HepG2 (cell line): ENCODE measurements at regions not wholly inside any gene's neighbourhood (a gene's known extent, or its start where the extent isn't known, plus 50 kb on each side); places are given as distances from the start of the nearest gene placed in this dataset.

ENCODE experiments used
- ATAC-seq: fragments of 200-7000 bp; cut with Tn5 transposase; 3 replicates; pipeline ENCODE4 v1.9.1; 2020; ENCODE audit warnings: mild to moderate bottlenecking, moderate library complexity
- BruUV-seq: library from RNA; stranded (reverse); fragments of 400-500 nt; replicated peaks from 2 replicates; lab custom pipeline; 2021; lab: Mats Ljungman, UMichigan
- CTCF ChIA-PET: fragments of 300-600 bp; formaldehyde crosslinking; extraction: SDS; loops from one replicate; lab custom pipeline; 2021; ENCODE audit warnings: low total read pairs, inconsistent platforms, low intra/inter-chr PET ratio; lab: Yijun Ruan, JAX
- POLR2A ChIA-PET: fragments of 350-600 bp; sonication (Branson Sonifier 250); formaldehyde crosslinking; loops from one replicate; lab custom pipeline; 2020; ENCODE audit warnings: antibody characterized with exemption, inconsistent platforms; lab: Yijun Ruan, JAX
- DNase-seq: peaks from one replicate; pipeline ENCODE4 v3.0.0-alpha.2; 2015; ENCODE audit warnings: low spot score
- FAIRE-seq: peaks from 3 replicates; lab custom pipeline; 2011; peaks lifted over from hg19 to GRCh38; lab: Jason Lieb, UNC
- H2AFZ ChIP-seq: one replicate; pipeline ENCODE4 v1.6.1; 2011; ENCODE audit warnings: low read length, inconsistent platforms
- H3K27ac ChIP-seq: fragments of 300-600 bp; 3 replicates; pipeline ENCODE4 v1.8.0; 2011; ENCODE audit warnings: mixed run types, mild to moderate bottlenecking, mixed read lengths, low read length, inconsistent platforms; ENCODE audit not compliant: insufficient read depth; ENCODE audit errors: extremely low read length
- H3K27me3 ChIP-seq, 2 experiments: fragments of 200-600 bp in 1 of 2; 2 replicates in 1 of 2; 3 replicates in 1 of 2; pipeline versions ENCODE4 v1.6.0 to v1.8.0; 2011; ENCODE audit warnings: low read length in 2 of 2, mild to moderate bottlenecking in 2 of 2, moderate library complexity in 2 of 2, inconsistent platforms in 1 of 2; ENCODE audit not compliant: insufficient read depth in 2 of 2, control insufficient read depth in 1 of 2
- H3K36me3 ChIP-seq, 2 experiments: fragments of 200-600 bp in 1 of 2; replicated peaks in 1 of 2; 2 replicates in 1 of 2; 3 replicates in 1 of 2; pipeline versions ENCODE4 v1.5.1 to v1.8.0; 2011; ENCODE audit warnings: low read length in 2 of 2, inconsistent platforms in 1 of 2; ENCODE audit not compliant: insufficient read depth in 2 of 2, control insufficient read depth in 1 of 2
- H3K4me1 ChIP-seq: 2 replicates; pipeline ENCODE4 v1.5.1; 2012; ENCODE audit warnings: low read length, inconsistent platforms; ENCODE audit not compliant: insufficient read depth
- H3K4me2 ChIP-seq: 2 replicates; pipeline ENCODE4 v1.6.0; 2011; ENCODE audit warnings: low read depth, low read length, inconsistent platforms
- H3K4me3 ChIP-seq, 3 experiments: fragments of 200-600 bp in 1 of 3; sonication (generic), shearing (Covaris generic) in 1 of 3; replicated peaks in 1 of 3; 2 replicates each; pipeline ENCODE4 v1.5.1; 2011 to 2016; ENCODE audit warnings: low read length in 3 of 3, inconsistent platforms in 2 of 3, low read depth in 2 of 3, mild to moderate bottlenecking in 2 of 3, control low read depth in 1 of 3, mixed read lengths in 1 of 3; ENCODE audit not compliant: insufficient read depth in 1 of 3
- H3K79me2 ChIP-seq: one replicate; pipeline ENCODE4 v1.6.1; 2011; ENCODE audit warnings: low read length, inconsistent platforms; ENCODE audit not compliant: insufficient read depth
- H3K9ac ChIP-seq: 2 replicates; pipeline ENCODE4 v1.6.0; 2011; ENCODE audit warnings: mild to moderate bottlenecking, low read depth, low read length, inconsistent platforms; ENCODE audit not compliant: insufficient read depth
- H3K9me3 ChIP-seq: 2 replicates; pipeline ENCODE4 v1.5.1; 2012; ENCODE audit warnings: mild to moderate bottlenecking, low read length
- H4K20me1 ChIP-seq: 2 replicates; pipeline ENCODE4 v1.6.0; 2011; ENCODE audit warnings: inconsistent platforms, mild to moderate bottlenecking, low read length, moderate library complexity; ENCODE audit not compliant: insufficient read depth
- GTF3A ChIP-seq: sonication (generic); formaldehyde crosslinking; conservative IDR thresholded peaks from 2 replicates; pipeline ENCODE4 v1.4.0; 2020; ENCODE audit warnings: mild to moderate bottlenecking, missing genetic modification reagents
- PATZ1 ChIP-seq: sonication (generic); formaldehyde crosslinking; IDR thresholded peaks from 2 replicates; pipeline ENCODE4 v1.4.0; 2020; ENCODE audit warnings: missing genetic modification reagents
- ZNF260 ChIP-seq: sonication (generic); formaldehyde crosslinking; IDR thresholded peaks from 2 replicates; pipeline ENCODE4 v1.4.0; 2020; ENCODE audit warnings: missing genetic modification reagents, low read depth, mild to moderate bottlenecking, borderline replicate concordance
- WGBS: methylation state at CpG from one replicate; pipeline ENCODE4 v1.1.6; 2017; ENCODE audit warnings: low lambda C conversion rate; 5-methylcytosine and 5-hydroxymethylcytosine counted together
- in situ Hi-C: cut with HindIII; loops from 2 replicates; pipeline ENCODE4 v1.10.0; 2017; ENCODE audit warnings: low pct_unique_long_range_greater_than_20kb; ENCODE audit not compliant: extremely low pct_ligation_motif_present
- intact Hi-C: fragments of 100-400 bp; cut with micrococcal nuclease; formaldehyde crosslinking; loops from one replicate; pipeline ENCODE4 v1.10.0; 2022; ENCODE audit not compliant: unreplicated experiment

DNA sequence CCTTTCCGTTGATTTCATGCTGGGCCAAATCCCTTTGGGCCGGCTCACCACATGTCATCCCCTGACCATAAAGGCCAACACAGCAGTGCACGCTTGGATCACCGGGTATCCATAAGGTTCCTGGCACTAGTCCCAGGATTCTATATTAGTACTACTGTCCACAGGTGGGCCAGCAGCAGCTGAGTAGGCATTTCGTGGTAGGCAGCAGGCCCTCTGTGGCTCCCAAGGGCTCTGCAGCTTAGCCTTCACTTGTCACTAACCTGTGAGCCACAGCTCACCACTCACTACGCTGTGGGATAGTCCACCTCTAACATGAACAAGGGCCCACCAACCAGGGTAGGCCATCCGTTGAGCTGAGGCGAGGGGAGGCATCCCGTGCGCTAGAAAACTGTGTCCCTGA, 89.2 kb upstream of the MALRD1 start:
- DNase-seq (no peak), FAIRE-seq (no peak), ATAC-seq (no peak)
- no TSS peak for BruUV-seq
- Histone ChIP-seq H2AFZ (no peak overlapping the region), H3K79me2 (no peaks in the 10 kb centered on the region), H3K27me3 (no peaks in the 10 kb centered on the region), H3K36me3 (no peaks in the 10 kb centered on the region), H3K4me2 (no peak overlapping the region), H3K9me3 (peaks cover 38% of the 10 kb centered on the region; the same call in 1 of the 2 replicates), H4K20me1 (no peaks in the 10 kb centered on the region), H3K9ac (no peak overlapping the region), H3K4me3 (no peak overlapping the region), H3K27ac (no peak overlapping the region), H3K4me1 (no peaks in the 10 kb centered on the region)
- no peak for TF ChIP-seq PATZ1 (CRISPR knock-in tag)
- intact Hi-C loops (no loop called here), in situ Hi-C loops (no loop called here)
- CTCF ChIA-PET: no interaction called here
- 43% methylated on average over 7 of the region's 10 CpGs for WGBS
- POLR2A ChIA-PET: no interaction called here

- Histone ChIP-seq H3K9me3 (peaks cover 43% of the 10 kb centered on the region; the same call in 1 of the 2 replicates), H3K27me3 (no peaks in the 10 kb centered on the region), H3K27ac (no peak overlapping the region), H4K20me1 (no peaks in the 10 kb centered on the region), H3K36me3 (no peaks in the 10 kb centered on the region), H3K4me2 (no peak overlapping the region), H2AFZ (no peak overlapping the region), H3K4me1 (no peaks in the 10 kb centered on the region), H3K4me3 (no peak overlapping the region), H3K9ac (no peak overlapping the region), H3K79me2 (no peaks in the 10 kb centered on the region)
- BruUV-seq: no TSS peak
- POLR2A ChIA-PET: no interaction called here
- no peak for TF ChIP-seq GTF3A (CRISPR knock-in tag)
- TF ChIP-seq ZNF260 (CRISPR knock-in tag): no peak
- intact Hi-C loops (no loop called here), in situ Hi-C loops (no loop called here)
- WGBS: under 1% methylated on average over 8 of the region's 11 CpGs
- ATAC-seq: no peak
- DNase-seq: no peak
- no peak for FAIRE-seq
- CTCF ChIA-PET: no interaction called here
These were observed 88.0 kb upstream of the MALRD1 start for GRCh38 chr10:18960466-18961079.
